ENCODE measurements at regions not wholly inside any gene's neighbourhood (a gene's known extent, or its start where the extent isn't known, plus 50 kb on each side); places are given as distances from the start of the nearest gene placed in this dataset.

DNA sequence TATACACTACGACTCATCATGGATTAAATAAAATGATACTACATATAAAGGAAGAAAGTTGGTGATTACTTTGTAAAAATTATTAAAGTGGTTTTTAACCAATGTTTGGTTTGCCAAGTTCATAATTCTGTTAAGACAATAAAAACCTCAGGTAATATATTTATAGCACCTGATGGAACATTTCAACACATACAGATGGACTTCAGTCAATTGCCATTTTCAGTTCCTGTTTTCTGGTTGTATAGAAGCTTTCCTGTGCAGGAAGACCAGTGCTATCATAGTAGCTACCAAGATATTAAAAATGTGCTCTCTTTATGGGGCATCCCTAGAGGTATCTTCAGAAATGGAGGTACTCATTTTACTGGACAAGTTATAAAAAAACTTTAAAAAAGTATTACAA, 1686.4 kb downstream of the GRIK2 start:
- H3K27ac ChIP-seq (ENCODE audit: low read depth in 1 of 2, low read length in 1 of 2): no peak overlapping the region
- DNase-seq (no peak), ATAC-seq (ENCODE audit: insufficient read depth, low FRiP score) (no peak)
- no peaks in the 10 kb centered on the region for H3K27me3 ChIP-seq (ENCODE audit: control insufficient read depth in 3 of 3, insufficient read depth in 3 of 3, low read length in 2 of 3)
- H3K9ac ChIP-seq (ENCODE audit: insufficient read depth in 1 of 2, low read length in 2 of 2): no peak overlapping the region
- no peak overlapping the region for H3K4me3 ChIP-seq
- 95 to 100% methylated on average over 1 of the region's 1 CpG for WGBS, 2 donors
- no peaks in the 10 kb centered on the region for H3K36me3 ChIP-seq (ENCODE audit: control insufficient read depth in 4 of 4, insufficient read depth in 4 of 4, low read length in 4 of 4)
- TF ChIP-seq, protein P1, sequence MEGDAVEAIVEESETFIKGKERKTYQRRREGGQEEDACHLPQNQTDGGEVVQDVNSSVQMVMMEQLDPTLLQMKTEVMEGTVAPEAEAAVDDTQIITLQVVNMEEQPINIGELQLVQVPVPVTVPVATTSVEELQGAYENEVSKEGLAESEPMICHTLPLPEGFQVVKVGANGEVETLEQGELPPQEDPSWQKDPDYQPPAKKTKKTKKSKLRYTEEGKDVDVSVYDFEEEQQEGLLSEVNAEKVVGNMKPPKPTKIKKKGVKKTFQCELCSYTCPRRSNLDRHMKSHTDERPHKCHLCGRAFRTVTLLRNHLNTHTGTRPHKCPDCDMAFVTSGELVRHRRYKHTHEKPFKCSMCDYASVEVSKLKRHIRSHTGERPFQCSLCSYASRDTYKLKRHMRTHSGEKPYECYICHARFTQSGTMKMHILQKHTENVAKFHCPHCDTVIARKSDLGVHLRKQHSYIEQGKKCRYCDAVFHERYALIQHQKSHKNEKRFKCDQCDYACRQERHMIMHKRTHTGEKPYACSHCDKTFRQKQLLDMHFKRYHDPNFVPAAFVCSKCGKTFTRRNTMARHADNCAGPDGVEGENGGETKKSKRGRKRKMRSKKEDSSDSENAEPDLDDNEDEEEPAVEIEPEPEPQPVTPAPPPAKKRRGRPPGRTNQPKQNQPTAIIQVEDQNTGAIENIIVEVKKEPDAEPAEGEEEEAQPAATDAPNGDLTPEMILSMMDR (IDR thresholded peaks at IDR 0.05; ENCODE audit: control extremely low read depth, extremely low read depth): no peak
- H3K4me1 ChIP-seq (ENCODE audit: control insufficient read depth in 5 of 5, insufficient read depth in 5 of 5, low read length in 5 of 5): no peaks in the 10 kb centered on the region
- H3K9me3 ChIP-seq (ENCODE audit: control insufficient read depth in 4 of 4, insufficient read depth in 3 of 4, low read length in 3 of 4): no peaks in the 10 kb centered on the region

DNA sequence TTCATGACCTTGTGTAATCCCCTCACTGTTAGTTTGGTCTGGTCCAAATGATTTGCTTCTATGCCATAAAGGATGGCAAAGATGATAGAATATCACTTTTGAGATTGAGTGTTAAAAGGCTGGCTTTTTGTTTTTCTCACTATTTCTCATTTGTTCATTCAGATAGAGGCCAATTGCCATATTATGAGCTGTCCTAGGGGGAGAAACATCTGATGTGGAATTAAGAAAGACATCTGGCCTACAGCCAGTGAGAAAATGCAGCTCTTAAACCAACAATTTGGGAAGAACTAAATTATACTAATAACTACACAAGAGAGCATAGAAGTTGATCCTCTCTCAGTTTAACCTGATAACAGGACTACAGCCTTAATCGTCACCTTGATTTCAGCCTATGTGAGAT, 1668.6 kb downstream of the GRIK2 start:
- peaks cover 0 to 6% (median 0%) of the 10 kb centered on the region in 5 donors for H3K4me1 ChIP-seq (ENCODE audit: control insufficient read depth in 5 of 5, insufficient read depth in 5 of 5, low read length in 5 of 5)
- H3K27ac ChIP-seq (ENCODE audit: low read depth in 1 of 2, low read length in 1 of 2): no peak overlapping the region
- no peak overlapping the region for H3K9ac ChIP-seq (ENCODE audit: insufficient read depth in 1 of 2, low read length in 2 of 2)
- no peaks in the 10 kb centered on the region for H3K36me3 ChIP-seq (ENCODE audit: control insufficient read depth in 4 of 4, insufficient read depth in 4 of 4, low read length in 4 of 4)
- no peak for ATAC-seq (ENCODE audit: insufficient read depth, low FRiP score)
- DNase-seq: peak; percentile 21 to 89 (median 71)
- TF ChIP-seq, protein P1 (IDR thresholded peaks at IDR 0.05; ENCODE audit: control extremely low read depth, extremely low read depth): no peak
- H3K27me3 ChIP-seq (ENCODE audit: control insufficient read depth in 3 of 3, insufficient read depth in 3 of 3, low read length in 2 of 3): no peaks in the 10 kb centered on the region
- 80 to 85% methylated on average over 1 of the region's 1 CpG for whole genome bisulfite sequencing, 2 donors
- H3K4me3 ChIP-seq: no peak overlapping the region
- peaks cover 0 to 5% (median 1%) of the 10 kb centered on the region in 4 donors for H3K9me3 ChIP-seq (ENCODE audit: control insufficient read depth in 4 of 4, insufficient read depth in 3 of 4, low read length in 3 of 4)

DNA sequence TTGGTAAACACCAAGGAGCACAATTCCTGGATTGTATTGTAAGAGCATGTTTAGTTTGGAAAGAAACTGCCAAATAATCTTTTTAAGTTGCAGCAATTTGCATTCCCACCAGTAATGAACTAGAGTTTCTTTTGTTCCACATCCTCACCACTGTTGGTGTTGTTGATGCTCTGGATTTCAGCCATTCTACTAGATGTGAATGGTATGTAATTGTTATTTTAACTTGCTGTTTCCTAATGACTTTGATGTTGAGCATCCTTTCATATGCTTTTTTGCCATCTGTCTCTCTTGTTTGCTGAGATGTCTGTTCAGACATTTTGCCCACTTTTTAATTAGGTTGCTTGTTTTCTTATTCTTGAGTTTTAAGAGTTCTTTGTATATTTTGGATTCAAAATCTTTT, 1654.1 kb downstream of the GRIK2 start:
- no peak for DNase-seq
- Histone ChIP-seq H3K9me3 (ENCODE audit: control insufficient read depth in 4 of 4, insufficient read depth in 3 of 4, low read length in 3 of 4) (peaks cover 0 to 3% (median 0%) of the 10 kb centered on the region in 4 donors), H3K36me3 (ENCODE audit: control insufficient read depth in 4 of 4, insufficient read depth in 4 of 4, low read length in 4 of 4) (no peaks in the 10 kb centered on the region), H3K9ac (ENCODE audit: insufficient read depth in 1 of 2, low read length in 2 of 2) (no peak overlapping the region), H3K4me3 (no peak overlapping the region), H3K4me1 (ENCODE audit: control insufficient read depth in 5 of 5, insufficient read depth in 5 of 5, low read length in 5 of 5) (no peaks in the 10 kb centered on the region), H3K27me3 (ENCODE audit: control insufficient read depth in 3 of 3, insufficient read depth in 3 of 3, low read length in 2 of 3) (no peaks in the 10 kb centered on the region), H3K27ac (ENCODE audit: low read depth in 1 of 2, low read length in 1 of 2) (no peak overlapping the region)
- ATAC-seq (ENCODE audit: insufficient read depth, low FRiP score): no peak
- TF ChIP-seq, protein P1 (IDR thresholded peaks at IDR 0.05; ENCODE audit: control extremely low read depth, extremely low read depth): no peak

DNA sequence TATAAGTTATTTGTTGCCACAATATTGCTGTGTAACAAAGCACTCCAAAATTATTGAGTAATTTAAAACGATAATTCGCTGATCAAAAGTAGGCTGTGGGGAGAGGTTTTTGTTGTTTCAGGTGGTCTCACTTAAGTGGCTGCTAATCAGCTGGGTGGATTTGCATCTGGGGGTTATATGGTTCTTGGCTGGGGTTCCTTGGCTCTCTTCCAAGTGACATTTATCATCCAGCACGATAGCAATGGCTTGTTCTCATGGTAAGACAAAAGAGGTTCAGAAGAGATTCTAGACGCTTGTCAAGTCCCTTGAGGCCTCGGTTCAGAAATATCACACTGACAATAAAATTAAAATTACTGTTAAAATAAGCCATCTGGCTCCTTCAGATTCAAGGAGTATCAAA, 1648.8 kb downstream of the GRIK2 start:
- no peak overlapping the region for H3K9ac ChIP-seq (ENCODE audit: insufficient read depth in 1 of 2, low read length in 2 of 2)
- no peaks in the 10 kb centered on the region for H3K27me3 ChIP-seq (ENCODE audit: control insufficient read depth in 3 of 3, insufficient read depth in 3 of 3, low read length in 2 of 3)
- H3K36me3 ChIP-seq (ENCODE audit: control insufficient read depth in 4 of 4, insufficient read depth in 4 of 4, low read length in 4 of 4): no peaks in the 10 kb centered on the region
- TF ChIP-seq, protein P1 (IDR thresholded peaks at IDR 0.05; ENCODE audit: control extremely low read depth, extremely low read depth): no peak
- DNase-seq: no peak
- H3K27ac ChIP-seq (ENCODE audit: low read depth in 1 of 2, low read length in 1 of 2): no peak overlapping the region
- no peak for ATAC-seq (ENCODE audit: insufficient read depth, low FRiP score)
- peaks cover 0 to under 1% (median 0%) of the 10 kb centered on the region in 4 donors for H3K9me3 ChIP-seq (ENCODE audit: control insufficient read depth in 4 of 4, insufficient read depth in 3 of 4, low read length in 3 of 4)
- no peaks in the 10 kb centered on the region for H3K4me1 ChIP-seq (ENCODE audit: control insufficient read depth in 5 of 5, insufficient read depth in 5 of 5, low read length in 5 of 5)
- 68 to 72% methylated on average over 5 of the region's 5 CpGs for WGBS, 2 donors
- H3K4me3 ChIP-seq: no peak overlapping the region
